WI38 (cell line): ENCODE measurements at regions not wholly inside any gene's neighbourhood (a gene's known extent, or its start where the extent isn't known, plus 50 kb on each side); places are given as distances from the start of the nearest gene placed in this dataset.
"Not testable (repeated sequence)": the region's sequence is repeated elsewhere in the genome, so short reads cannot be mapped to it uniquely, and the experiment has no call there.

Source experiments
- H3K4me3 ChIP-seq: 2 replicates; pipeline ENCODE4 v1.5.1; 2011; ENCODE audit warnings: low read depth, mild to moderate bottlenecking, control low read depth, low read length
- CTCF ChIP-seq: IDR thresholded peaks from 2 replicates; pipeline ENCODE4 v1.5.1; 2012; ENCODE audit warnings: low read depth, mild to moderate bottlenecking, control low read depth, low read length

- no peak for TF ChIP-seq CTCF
- no peak overlapping the region for H3K4me3 ChIP-seq
These were observed 81.6 kb upstream of the EZR start for GRCh38 chr6:158900663-158901312.

- no peak for TF ChIP-seq CTCF
- H3K4me3 ChIP-seq: no peak overlapping the region
These were observed 78.1 kb upstream of the EZR start for GRCh38 chr6:158897236-158897635.

GRCh38 chr6:158895661-158896060 is 76.5 kb upstream of the EZR start:
- no peak overlapping the region for H3K4me3 ChIP-seq
- TF ChIP-seq CTCF: no peak

GRCh38 chr6:158894193-158894592 is 75.0 kb upstream of the EZR start:
- TF ChIP-seq CTCF: no peak
- H3K4me3 ChIP-seq: no peak overlapping the region

- no peak for TF ChIP-seq CTCF
- H3K4me3 ChIP-seq: no peak overlapping the region
These were observed 73.1 kb upstream of the EZR start for GRCh38 chr6:158892266-158892665.

GRCh38 chr6:158891560-158891959 is 72.4 kb upstream of the EZR start:
- not testable (repeated sequence) for H3K4me3 ChIP-seq

- H3K4me3 ChIP-seq: not testable (repeated sequence)
These were observed 69.0 kb upstream of the EZR start for GRCh38 chr6:158888171-158888570.

- not testable (repeated sequence) for H3K4me3 ChIP-seq
These were observed 67.3 kb upstream of the EZR start for GRCh38 chr6:158886346-158886977.

- H3K4me3 ChIP-seq: not testable (repeated sequence)
These were observed 62.7 kb upstream of the EZR start for GRCh38 chr6:158881884-158882283.

GRCh38 chr6:158881276-158881675 is 62.1 kb upstream of the EZR start:
- H3K4me3 ChIP-seq: not testable (repeated sequence)
